Ishikawa (cell line): ENCODE measurements at regions not wholly inside any gene's neighbourhood (a gene's known extent, or its start where the extent isn't known, plus 50 kb on each side); places are given as distances from the start of the nearest gene placed in this dataset.

ENCODE experiments used
- MAX ChIP-seq: IDR thresholded peaks from 2 replicates; pipeline ENCODE4 v1.6.1; 2012
- TEAD4 ChIP-seq: IDR thresholded peaks from 2 replicates; pipeline ENCODE4 v1.6.1; 2012
- ZBTB7A ChIP-seq: IDR thresholded peaks from 2 replicates; pipeline ENCODE4 v1.6.1; 2012; ENCODE audit warnings: low read depth

GRCh38 chr5:57405984-57406383 lies 76.6 kb downstream of the ACTBL2 start:
- TF ChIP-seq MAX = no peak
- no peak for TF ChIP-seq TEAD4
- no peak for TF ChIP-seq ZBTB7A
